ENCODE measurements at regions not wholly inside any gene's neighbourhood (a gene's known extent, or its start where the extent isn't known, plus 50 kb on each side); places are given as distances from the start of the nearest gene placed in this dataset.

DNA sequence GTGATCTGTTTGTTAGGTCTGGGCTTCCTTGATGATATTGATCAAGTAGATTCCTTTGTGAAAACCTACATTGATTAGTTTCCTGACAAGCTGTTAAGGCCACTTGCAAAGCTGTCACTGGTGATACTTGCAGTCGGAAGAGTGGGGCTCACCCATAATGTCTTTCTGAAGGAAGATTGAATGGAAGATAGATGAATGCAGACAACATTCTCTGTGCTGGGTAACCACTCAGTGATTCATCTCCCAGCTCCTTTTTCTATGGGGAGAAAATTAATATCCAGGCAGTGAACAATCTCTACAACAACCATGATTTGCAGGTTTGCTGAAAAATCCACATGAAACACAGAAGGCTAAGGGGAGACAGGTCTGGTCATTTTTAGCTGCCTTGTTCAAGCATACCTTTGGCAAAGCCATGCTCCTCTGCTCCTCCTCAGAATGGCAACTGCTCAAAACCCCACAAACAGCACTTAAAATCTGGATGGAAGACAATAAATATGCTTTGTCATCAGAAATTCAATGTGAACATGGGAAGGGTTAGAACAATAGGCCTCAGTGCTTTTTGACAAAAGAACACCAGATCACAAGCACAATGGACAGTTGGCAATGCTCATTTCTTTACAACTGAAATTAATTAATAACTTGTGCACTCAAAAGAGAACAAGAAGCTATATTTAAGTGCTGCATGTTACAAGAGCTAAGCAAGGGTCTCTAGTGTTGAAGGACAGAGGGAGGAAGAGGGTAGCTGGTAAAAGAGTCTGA lies 495.4 kb downstream of the TOX3 start:
- DNase-seq (ENCODE audit: low read depth, low spot score), result no peak
- no peaks in the 10 kb centered on the region; the same call in 1 of the 2 replicates for H3K9me3 ChIP-seq (ENCODE audit: control insufficient read depth, insufficient read depth, low read length)
- no peak overlapping the region for H3K27ac ChIP-seq (ENCODE audit: low read depth, low read length)
- ChIA-PET POLR2A (no interaction called here), CTCF (no interaction called here)
- TF ChIP-seq, protein P1, sequence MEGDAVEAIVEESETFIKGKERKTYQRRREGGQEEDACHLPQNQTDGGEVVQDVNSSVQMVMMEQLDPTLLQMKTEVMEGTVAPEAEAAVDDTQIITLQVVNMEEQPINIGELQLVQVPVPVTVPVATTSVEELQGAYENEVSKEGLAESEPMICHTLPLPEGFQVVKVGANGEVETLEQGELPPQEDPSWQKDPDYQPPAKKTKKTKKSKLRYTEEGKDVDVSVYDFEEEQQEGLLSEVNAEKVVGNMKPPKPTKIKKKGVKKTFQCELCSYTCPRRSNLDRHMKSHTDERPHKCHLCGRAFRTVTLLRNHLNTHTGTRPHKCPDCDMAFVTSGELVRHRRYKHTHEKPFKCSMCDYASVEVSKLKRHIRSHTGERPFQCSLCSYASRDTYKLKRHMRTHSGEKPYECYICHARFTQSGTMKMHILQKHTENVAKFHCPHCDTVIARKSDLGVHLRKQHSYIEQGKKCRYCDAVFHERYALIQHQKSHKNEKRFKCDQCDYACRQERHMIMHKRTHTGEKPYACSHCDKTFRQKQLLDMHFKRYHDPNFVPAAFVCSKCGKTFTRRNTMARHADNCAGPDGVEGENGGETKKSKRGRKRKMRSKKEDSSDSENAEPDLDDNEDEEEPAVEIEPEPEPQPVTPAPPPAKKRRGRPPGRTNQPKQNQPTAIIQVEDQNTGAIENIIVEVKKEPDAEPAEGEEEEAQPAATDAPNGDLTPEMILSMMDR (IDR thresholded peaks at IDR 0.05; ENCODE audit: low read depth, low read length), result no peak
- no peak overlapping the region for H3K4me3 ChIP-seq (ENCODE audit: low read depth, low read length)
- no peaks in the 10 kb centered on the region for H3K27me3 ChIP-seq (ENCODE audit: control insufficient read depth, insufficient read depth, low read length)

DNA sequence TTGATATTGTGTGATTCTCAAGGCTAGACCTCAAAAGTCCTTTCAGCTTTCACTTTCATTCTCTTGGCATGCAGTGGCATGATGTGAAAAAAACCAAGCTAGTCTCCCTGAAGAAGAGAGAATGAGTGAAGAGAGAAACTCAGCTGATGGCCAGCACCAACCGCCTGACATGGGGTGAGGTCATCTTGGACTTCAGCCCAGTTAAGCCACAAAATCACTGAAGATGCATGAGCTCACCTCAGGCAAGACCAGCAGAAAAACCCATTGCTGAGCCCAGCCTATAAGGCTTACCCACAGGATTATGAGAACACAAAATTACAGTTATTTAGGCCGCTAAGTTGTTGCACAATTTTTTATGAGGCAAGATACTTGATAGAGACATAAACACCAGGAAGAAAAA lies 496.5 kb downstream of the TOX3 start:
- CTCF ChIA-PET, result no interaction called here
- Histone ChIP-seq H3K4me3 (ENCODE audit: low read depth, low read length) (no peak overlapping the region), H3K27ac (ENCODE audit: low read depth, low read length) (no peak overlapping the region), H3K9me3 (ENCODE audit: control insufficient read depth, insufficient read depth, low read length) (no peaks in the 10 kb centered on the region; the same call in 1 of the 2 replicates), H3K27me3 (ENCODE audit: control insufficient read depth, insufficient read depth, low read length) (no peaks in the 10 kb centered on the region)
- DNase-seq (ENCODE audit: low read depth, low spot score), result no peak
- POLR2A ChIA-PET, result no interaction called here
- TF ChIP-seq, protein P1 (IDR thresholded peaks at IDR 0.05; ENCODE audit: low read depth, low read length), result no peak

DNA sequence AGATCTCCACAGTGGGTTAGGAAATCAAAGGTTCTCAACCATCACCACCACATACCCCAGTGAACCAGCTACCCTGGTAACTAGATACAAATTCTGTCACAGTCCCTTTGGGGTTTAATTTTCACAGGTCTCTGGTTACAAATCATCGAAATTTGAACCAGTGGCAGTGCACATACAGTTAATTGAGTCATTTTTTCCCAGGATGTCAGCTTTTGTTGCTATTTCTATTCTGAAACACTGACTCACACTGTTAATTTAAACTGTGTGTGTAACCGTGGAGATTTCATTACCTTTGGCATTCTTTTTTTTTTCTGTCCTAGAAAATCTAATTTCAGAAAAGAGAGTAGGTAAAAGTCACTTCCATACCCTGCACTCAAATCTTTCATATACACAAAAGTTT lies 511.5 kb downstream of the TOX3 start:
- Histone ChIP-seq H3K27me3 (ENCODE audit: control insufficient read depth, insufficient read depth, low read length) (no peaks in the 10 kb centered on the region), H3K4me3 (ENCODE audit: low read depth, low read length) (no peak overlapping the region), H3K27ac (ENCODE audit: low read depth, low read length) (no peak overlapping the region), H3K9me3 (ENCODE audit: control insufficient read depth, insufficient read depth, low read length) (no peaks in the 10 kb centered on the region)
- POLR2A ChIA-PET, result no interaction called here
- TF ChIP-seq, protein P1 (IDR thresholded peaks at IDR 0.05; ENCODE audit: low read depth, low read length), result no peak
- DNase-seq (ENCODE audit: low read depth, low spot score), result no peak
- CTCF ChIA-PET, result no interaction called here

DNA sequence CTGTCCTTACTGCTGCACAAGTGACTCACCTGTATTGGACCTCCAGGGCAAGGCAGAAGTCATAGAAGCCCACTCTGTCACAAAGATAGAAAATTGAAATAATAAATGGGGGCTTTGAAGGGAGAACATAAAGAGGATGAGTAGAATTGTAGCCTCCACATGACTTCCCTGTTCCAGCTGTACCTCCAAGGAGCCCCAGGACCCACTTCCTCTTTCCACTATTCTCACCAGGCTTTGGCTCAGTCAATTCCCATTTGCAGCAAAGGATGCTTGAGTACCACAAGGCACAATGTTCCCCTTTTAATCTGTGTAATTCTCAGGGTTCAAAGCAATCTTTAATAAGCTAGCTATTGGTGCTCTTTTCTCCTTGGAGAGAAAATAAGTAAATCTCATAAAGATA lies 512.1 kb downstream of the TOX3 start:
- POLR2A ChIA-PET, result no interaction called here
- DNase-seq (ENCODE audit: low read depth, low spot score), result no peak
- TF ChIP-seq, protein P1 (IDR thresholded peaks at IDR 0.05; ENCODE audit: low read depth, low read length), result no peak
- no peaks in the 10 kb centered on the region for H3K27me3 ChIP-seq (ENCODE audit: control insufficient read depth, insufficient read depth, low read length)
- no peak overlapping the region for H3K4me3 ChIP-seq (ENCODE audit: low read depth, low read length)
- CTCF ChIA-PET, result no interaction called here
- no peaks in the 10 kb centered on the region for H3K9me3 ChIP-seq (ENCODE audit: control insufficient read depth, insufficient read depth, low read length)
- H3K27ac ChIP-seq (ENCODE audit: low read depth, low read length), result no peak overlapping the region

DNA sequence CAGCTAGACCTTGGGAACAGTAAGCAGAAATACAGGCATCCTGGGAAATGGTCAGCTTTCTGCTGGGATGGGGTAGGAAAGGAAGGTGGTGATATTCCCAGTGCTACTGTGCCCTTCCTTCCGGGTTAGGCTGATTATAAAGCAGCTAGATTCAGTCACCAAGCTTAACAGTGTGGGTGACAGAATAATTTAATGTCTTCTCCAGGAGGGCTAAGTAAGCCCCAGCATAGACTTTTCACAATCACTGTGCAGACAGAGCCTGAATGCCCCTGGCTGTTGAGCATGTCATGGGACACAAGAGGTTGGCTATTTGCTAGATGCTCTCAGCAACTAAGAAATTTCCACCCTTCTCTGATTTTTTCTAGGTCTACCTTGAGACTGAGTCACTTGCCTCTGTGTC lies 513.0 kb downstream of the TOX3 start:
- Histone ChIP-seq H3K4me3 (ENCODE audit: low read depth, low read length) (no peak overlapping the region), H3K27ac (ENCODE audit: low read depth, low read length) (no peak overlapping the region), H3K27me3 (ENCODE audit: control insufficient read depth, insufficient read depth, low read length) (no peaks in the 10 kb centered on the region), H3K9me3 (ENCODE audit: control insufficient read depth, insufficient read depth, low read length) (no peaks in the 10 kb centered on the region)
- TF ChIP-seq, protein P1 (IDR thresholded peaks at IDR 0.05; ENCODE audit: low read depth, low read length), result no peak
- ChIA-PET POLR2A (no interaction called here), CTCF (no interaction called here)
- DNase-seq (ENCODE audit: low read depth, low spot score), result no peak
